ENCODE measurements at regions not wholly inside any gene's neighbourhood (a gene's known extent, or its start where the extent isn't known, plus 50 kb on each side); places are given as distances from the start of the nearest gene placed in this dataset.

DNA sequence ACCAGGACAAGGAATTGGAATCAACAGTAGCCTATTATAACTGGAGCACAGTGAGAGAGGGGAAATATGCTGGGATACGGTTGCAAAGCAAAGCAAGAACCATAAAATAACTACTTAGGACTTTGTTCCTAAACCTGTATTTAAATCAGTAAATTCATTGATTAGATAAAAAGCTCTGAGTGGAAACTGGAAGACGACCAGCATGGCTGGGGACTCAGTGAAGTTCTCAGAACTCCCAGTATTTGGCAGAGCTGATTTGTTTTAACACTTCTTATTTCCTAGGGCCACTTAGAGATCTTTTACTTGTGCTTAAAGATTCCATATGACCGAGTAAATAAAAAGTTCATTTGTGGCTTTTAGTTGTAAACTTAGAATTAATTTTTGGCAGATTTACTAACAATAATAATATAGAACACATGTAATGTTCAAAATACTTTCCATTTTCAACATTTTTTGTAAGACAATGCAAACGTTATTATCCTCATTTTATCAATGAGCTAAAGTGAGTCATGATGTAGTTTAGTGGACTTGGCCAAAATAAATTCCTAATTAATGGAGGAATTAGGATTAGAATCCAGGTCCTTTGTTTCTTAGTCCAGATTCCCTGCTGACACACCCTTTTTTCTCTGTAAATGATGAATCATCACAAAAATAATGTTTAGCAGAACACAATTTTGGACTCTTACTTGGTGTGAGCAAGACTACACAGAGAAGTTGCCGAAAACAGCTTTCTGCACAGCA lies 392.9 kb downstream of the GJA1 start:
- Histone ChIP-seq H3K79me2 (ENCODE audit: control insufficient read depth, insufficient read depth, low read length) (no peaks in the 10 kb centered on the region), H3K9me3 (replicated peaks; ENCODE audit: control insufficient read depth, insufficient read depth, low read length) (no peaks in the 10 kb centered on the region), H2AFZ (ENCODE audit: control insufficient read depth, low read depth, low read length) (no peak overlapping the region), H3K27me3 (replicated peaks in 1 of 2; ENCODE audit: control insufficient read depth in 2 of 2, insufficient read depth in 2 of 2, low read length in 1 of 2) (no peaks in the 10 kb centered on the region), H3K36me3 (ENCODE audit: control insufficient read depth in 2 of 2, insufficient read depth in 2 of 2, low read length in 1 of 2) (no peaks in the 10 kb centered on the region), H3K9ac (ENCODE audit: control insufficient read depth, insufficient read depth, low read length) (no peak overlapping the region), H4K20me1 (ENCODE audit: control insufficient read depth, insufficient read depth) (no peaks in the 10 kb centered on the region), H3K4me2 (ENCODE audit: control insufficient read depth, insufficient read depth) (no peak overlapping the region), H3K4me3 (no peak overlapping the region), H3K4me1 (ENCODE audit: control insufficient read depth, insufficient read depth, low read length) (no peaks in the 10 kb centered on the region), H3K27ac (ENCODE audit: control insufficient read depth, insufficient read depth) (no peak overlapping the region)
- intact Hi-C loops (cut with micrococcal nuclease; ENCODE audit: unreplicated experiment), result no loop called here
- DNase-seq (ENCODE audit: low read depth, low spot score) (no peak), ATAC-seq (no peak), FAIRE-seq (no peak)
- WGBS (ENCODE audit: insufficient coverage, insufficient replicate concordance, low lambda C conversion rate, missing lambda C conversion rate), result 25% methylated on average over 5 of the region's 5 CpGs
- ChIA-PET SMC1A (ENCODE audit: uncharacterized antibody, unreplicated experiment) (no interaction called here), RAD21 (ENCODE audit: unreplicated experiment) (no interaction called here), CTCF (interaction anchor here (0.6 to 0.8 kb wide), 2 partner anchors 56 to 832 kb away, joined by 3 read pairs; no protein-coding TSS in a partner anchor), POLR2A (no interaction called here)
- BruUV-seq (replicated peaks), result no TSS peak
- in situ Hi-C loops (cut with MboI), result no loop called here
- TF ChIP-seq SMARCA5 (IDR thresholded peaks at IDR 0.05) (no peak), MEF2A (IDR thresholded peaks at IDR 0.05; ENCODE audit: insufficient read depth, low read depth, low read length) (no peak), SUPT20H (IDR thresholded peaks at IDR 0.05; ENCODE audit: borderline replicate concordance, control insufficient read depth, low read depth, low read length) (no peak), CHD4 (IDR thresholded peaks at IDR 0.05) (no peak), TCF12 (IDR thresholded peaks at IDR 0.05; ENCODE audit: low read depth, low read length) (no peak), ZNF24 (IDR thresholded peaks at IDR 0.05) (no peak), CBFB (IDR thresholded peaks at IDR 0.05; ENCODE audit: low read depth) (no peak), FOS (IDR thresholded peaks at IDR 0.05; ENCODE audit: borderline replicate concordance, extremely low read depth, insufficient read length) (no peak)
- TF ChIP-seq, protein P1, sequence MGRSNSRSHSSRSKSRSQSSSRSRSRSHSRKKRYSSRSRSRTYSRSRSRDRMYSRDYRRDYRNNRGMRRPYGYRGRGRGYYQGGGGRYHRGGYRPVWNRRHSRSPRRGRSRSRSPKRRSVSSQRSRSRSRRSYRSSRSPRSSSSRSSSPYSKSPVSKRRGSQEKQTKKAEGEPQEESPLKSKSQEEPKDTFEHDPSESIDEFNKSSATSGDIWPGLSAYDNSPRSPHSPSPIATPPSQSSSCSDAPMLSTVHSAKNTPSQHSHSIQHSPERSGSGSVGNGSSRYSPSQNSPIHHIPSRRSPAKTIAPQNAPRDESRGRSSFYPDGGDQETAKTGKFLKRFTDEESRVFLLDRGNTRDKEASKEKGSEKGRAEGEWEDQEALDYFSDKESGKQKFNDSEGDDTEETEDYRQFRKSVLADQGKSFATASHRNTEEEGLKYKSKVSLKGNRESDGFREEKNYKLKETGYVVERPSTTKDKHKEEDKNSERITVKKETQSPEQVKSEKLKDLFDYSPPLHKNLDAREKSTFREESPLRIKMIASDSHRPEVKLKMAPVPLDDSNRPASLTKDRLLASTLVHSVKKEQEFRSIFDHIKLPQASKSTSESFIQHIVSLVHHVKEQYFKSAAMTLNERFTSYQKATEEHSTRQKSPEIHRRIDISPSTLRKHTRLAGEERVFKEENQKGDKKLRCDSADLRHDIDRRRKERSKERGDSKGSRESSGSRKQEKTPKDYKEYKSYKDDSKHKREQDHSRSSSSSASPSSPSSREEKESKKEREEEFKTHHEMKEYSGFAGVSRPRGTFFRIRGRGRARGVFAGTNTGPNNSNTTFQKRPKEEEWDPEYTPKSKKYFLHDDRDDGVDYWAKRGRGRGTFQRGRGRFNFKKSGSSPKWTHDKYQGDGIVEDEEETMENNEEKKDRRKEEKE (IDR thresholded peaks at IDR 0.05), result no peak
- TF ChIP-seq, protein P2, sequence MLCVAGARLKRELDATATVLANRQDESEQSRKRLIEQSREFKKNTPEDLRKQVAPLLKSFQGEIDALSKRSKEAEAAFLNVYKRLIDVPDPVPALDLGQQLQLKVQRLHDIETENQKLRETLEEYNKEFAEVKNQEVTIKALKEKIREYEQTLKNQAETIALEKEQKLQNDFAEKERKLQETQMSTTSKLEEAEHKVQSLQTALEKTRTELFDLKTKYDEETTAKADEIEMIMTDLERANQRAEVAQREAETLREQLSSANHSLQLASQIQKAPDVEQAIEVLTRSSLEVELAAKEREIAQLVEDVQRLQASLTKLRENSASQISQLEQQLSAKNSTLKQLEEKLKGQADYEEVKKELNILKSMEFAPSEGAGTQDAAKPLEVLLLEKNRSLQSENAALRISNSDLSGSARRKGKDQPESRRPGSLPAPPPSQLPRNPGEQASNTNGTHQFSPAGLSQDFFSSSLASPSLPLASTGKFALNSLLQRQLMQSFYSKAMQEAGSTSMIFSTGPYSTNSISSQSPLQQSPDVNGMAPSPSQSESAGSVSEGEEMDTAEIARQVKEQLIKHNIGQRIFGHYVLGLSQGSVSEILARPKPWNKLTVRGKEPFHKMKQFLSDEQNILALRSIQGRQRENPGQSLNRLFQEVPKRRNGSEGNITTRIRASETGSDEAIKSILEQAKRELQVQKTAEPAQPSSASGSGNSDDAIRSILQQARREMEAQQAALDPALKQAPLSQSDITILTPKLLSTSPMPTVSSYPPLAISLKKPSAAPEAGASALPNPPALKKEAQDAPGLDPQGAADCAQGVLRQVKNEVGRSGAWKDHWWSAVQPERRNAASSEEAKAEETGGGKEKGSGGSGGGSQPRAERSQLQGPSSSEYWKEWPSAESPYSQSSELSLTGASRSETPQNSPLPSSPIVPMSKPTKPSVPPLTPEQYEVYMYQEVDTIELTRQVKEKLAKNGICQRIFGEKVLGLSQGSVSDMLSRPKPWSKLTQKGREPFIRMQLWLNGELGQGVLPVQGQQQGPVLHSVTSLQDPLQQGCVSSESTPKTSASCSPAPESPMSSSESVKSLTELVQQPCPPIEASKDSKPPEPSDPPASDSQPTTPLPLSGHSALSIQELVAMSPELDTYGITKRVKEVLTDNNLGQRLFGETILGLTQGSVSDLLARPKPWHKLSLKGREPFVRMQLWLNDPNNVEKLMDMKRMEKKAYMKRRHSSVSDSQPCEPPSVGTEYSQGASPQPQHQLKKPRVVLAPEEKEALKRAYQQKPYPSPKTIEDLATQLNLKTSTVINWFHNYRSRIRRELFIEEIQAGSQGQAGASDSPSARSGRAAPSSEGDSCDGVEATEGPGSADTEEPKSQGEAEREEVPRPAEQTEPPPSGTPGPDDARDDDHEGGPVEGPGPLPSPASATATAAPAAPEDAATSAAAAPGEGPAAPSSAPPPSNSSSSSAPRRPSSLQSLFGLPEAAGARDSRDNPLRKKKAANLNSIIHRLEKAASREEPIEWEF (IDR thresholded peaks at IDR 0.05; ENCODE audit: insufficient replicate concordance, low read depth, low read length), result no peak

Data from GM12878 (cell line).